ENCODE measurements at regions not wholly inside any gene's neighbourhood (a gene's known extent, or its start where the extent isn't known, plus 50 kb on each side); places are given as distances from the start of the nearest gene placed in this dataset.

- TF ChIP-seq CTCF (IDR thresholded peaks at IDR 0.05 in 2 of 3, conservative IDR thresholded peaks at IDR 0.05 in 1 of 3; ENCODE audit: control insufficient read depth in 2 of 3, extremely low read depth in 1 of 3, insufficient read depth in 1 of 3, low read depth in 3 of 3, low read length in 3 of 3) = no peak
- no peak for TF ChIP-seq MAX (IDR thresholded peaks at IDR 0.05; ENCODE audit: low read depth, low read length)
- TF ChIP-seq GATAD2B (conservative IDR thresholded peaks at IDR 0.05; ENCODE audit: low read depth) = no peak
- TF ChIP-seq ZNF274 (IDR thresholded peaks at IDR 0.05; ENCODE audit: insufficient read depth, insufficient read length) = no peak
- TF ChIP-seq YY1 (IDR thresholded peaks at IDR 0.05; ENCODE audit: low read depth, low read length) = no peak
- TF ChIP-seq HCFC1 (IDR thresholded peaks at IDR 0.05; ENCODE audit: low read length) = no peak
- TF ChIP-seq SP1 (IDR thresholded peaks at IDR 0.05; ENCODE audit: low read depth, low read length) = no peak
- TF ChIP-seq E2F4 (IDR thresholded peaks at IDR 0.05; ENCODE audit: low read depth, low read length) = no peak
- TF ChIP-seq EGR1 (IDR thresholded peaks at IDR 0.05; ENCODE audit: borderline replicate concordance in 1 of 2, low read depth in 2 of 2, low read length in 2 of 2) = no peak
- no peak for TF ChIP-seq POLR2AphosphoS2 (IDR thresholded peaks at IDR 0.05; ENCODE audit: low read depth, low read length)
- TF ChIP-seq FOXM1 (IDR thresholded peaks at IDR 0.05; ENCODE audit: low read depth, low read length) = no peak
- no peak for TF ChIP-seq LARP7 (IDR thresholded peaks at IDR 0.05)
- no peak for TF ChIP-seq TAF1 (IDR thresholded peaks at IDR 0.05; ENCODE audit: borderline replicate concordance, low read depth, low read length)
- no peak for TF ChIP-seq CBX5 (IDR thresholded peaks at IDR 0.05; ENCODE audit: low read depth)
Measured at GRCh38 chr12:63416788-63417187, 251.5 kb downstream of the DPY19L2 start.

Measured in GM12878 (cell line).